GM13977 (cell line): ENCODE measurements at regions not wholly inside any gene's neighbourhood (a gene's known extent, or its start where the extent isn't known, plus 50 kb on each side); places are given as distances from the start of the nearest gene placed in this dataset.

Experiments used
- DNase-seq: peaks from one replicate; pipeline ENCODE4 v3.0.0; 2012; ENCODE audit warnings: low spot score
- in situ Hi-C: fragments of 300-500 bp; cut with MboI; formaldehyde crosslinking; loops from one replicate; pipeline ENCODE4 v1.12.0; 2022; ENCODE audit warnings: low sequenced_read_pairs, low pct_unique_long_range_greater_than_20kb, mixed read lengths, inconsistent platforms; ENCODE audit not compliant: unreplicated experiment
- TF ChIP-seq, protein P1 (sequence below): IDR thresholded peaks from 2 replicates; pipeline ENCODE4 v1.5.1; 2012; ENCODE audit warnings: mild to moderate bottlenecking, control low read depth; ENCODE audit not compliant: insufficient read depth; ENCODE audit errors: extremely low read depth, missing control alignments

DNA sequence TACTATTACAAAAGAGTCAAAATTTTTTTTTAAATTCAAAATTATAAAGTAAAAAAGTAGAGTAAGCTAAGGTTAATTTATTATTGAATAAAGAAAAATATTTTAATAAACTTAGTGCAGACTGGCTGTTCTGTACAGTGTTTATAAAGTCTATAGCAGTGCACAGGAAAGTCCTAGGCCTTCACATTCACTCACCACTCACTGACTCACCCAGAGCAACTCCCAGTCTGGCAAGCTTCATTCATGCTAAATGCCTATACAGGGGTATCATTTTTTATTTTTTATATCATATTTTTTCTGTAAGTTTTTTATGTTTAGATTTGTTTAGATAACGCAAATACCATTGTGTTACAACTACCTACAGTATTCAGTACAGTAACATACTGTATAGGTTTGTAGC lies 700.7 kb upstream of the GRAMD2B start:
- in situ Hi-C loops: no loop called here
- DNase-seq: no peak
- TF ChIP-seq, protein P1, sequence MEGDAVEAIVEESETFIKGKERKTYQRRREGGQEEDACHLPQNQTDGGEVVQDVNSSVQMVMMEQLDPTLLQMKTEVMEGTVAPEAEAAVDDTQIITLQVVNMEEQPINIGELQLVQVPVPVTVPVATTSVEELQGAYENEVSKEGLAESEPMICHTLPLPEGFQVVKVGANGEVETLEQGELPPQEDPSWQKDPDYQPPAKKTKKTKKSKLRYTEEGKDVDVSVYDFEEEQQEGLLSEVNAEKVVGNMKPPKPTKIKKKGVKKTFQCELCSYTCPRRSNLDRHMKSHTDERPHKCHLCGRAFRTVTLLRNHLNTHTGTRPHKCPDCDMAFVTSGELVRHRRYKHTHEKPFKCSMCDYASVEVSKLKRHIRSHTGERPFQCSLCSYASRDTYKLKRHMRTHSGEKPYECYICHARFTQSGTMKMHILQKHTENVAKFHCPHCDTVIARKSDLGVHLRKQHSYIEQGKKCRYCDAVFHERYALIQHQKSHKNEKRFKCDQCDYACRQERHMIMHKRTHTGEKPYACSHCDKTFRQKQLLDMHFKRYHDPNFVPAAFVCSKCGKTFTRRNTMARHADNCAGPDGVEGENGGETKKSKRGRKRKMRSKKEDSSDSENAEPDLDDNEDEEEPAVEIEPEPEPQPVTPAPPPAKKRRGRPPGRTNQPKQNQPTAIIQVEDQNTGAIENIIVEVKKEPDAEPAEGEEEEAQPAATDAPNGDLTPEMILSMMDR: no peak

DNA sequence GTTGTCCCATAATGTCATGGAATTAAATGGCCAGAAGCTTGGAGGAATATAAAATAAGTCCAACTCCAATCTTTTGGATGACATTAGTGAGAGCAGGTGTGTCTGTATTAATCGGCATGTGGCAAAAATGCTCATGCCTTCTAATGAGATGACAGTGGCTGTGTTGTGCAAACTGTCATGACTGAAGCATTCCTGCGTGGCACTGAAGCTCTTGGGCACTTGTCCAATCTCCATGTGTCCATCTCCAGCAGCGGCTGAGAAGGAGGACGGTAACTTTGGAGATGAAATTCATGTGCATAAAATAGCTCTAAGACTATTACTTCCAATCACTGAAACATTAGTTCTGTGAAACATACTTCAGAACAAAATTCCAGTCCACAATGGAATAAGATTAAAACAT lies 697.5 kb upstream of the GRAMD2B start:
- in situ Hi-C loops: no loop called here
- no peak for DNase-seq
- TF ChIP-seq, protein P1: no peak

- in situ Hi-C loops: no loop called here
- TF ChIP-seq, protein P1: no peak
- DNase-seq: no peak
Measured at GRCh38 chr5:125743939-125744338, 679.3 kb upstream of the GRAMD2B start.

DNA sequence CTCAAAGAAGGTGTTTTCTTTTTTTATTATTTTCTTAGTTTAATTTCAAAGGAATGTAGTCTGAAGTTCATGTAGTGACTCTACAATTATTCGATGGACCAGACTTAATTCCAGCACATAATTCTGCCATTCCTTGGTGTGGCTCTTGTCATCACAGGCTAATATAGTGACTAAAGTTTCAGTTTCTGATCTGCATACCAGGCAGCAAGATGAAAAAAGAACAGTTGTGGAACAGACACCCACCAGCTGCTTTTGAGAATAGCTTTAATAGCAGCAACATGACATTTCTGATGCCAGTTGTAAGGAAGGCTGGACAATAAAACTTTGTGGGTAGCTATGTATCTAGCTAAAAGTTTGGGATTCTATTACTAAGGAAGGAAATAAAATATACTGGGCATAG lies 676.3 kb upstream of the GRAMD2B start:
- TF ChIP-seq, protein P1: no peak
- in situ Hi-C loops: no loop called here
- DNase-seq: no peak

DNA sequence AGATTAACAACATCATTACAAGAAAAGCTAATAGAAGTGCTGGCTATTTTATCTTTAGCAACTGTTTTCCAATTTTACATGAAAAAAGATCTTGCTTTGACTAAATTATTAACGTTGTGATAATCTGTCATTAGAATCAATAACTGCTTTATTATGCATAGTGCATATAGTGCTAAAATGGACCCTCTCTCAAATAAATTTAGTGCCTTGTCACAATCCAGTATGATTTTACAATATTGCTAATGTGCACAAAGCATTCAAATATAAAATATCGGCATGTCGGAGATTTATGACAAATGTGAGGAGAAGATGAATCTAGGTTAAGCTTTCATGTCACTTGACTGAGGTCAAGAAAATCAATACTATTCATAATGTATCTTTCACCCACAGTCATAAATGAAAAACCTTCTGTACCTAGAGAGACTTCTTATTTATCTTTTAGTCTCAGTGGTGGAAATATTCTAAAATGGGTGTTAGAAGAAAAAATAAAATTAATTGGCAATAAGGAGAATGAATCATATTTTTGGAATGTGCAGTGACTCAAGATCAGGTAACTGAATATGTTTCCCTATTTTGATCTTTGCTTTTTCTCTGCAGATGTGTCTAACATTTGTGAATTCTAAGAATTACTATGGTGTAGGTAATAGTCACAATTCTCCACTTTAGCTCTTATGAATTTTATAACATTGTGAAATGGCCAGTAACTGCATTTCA lies 672.9 kb upstream of the GRAMD2B start:
- TF ChIP-seq, protein P1: no peak
- DNase-seq: no peak
- in situ Hi-C loops: no loop called here

DNA sequence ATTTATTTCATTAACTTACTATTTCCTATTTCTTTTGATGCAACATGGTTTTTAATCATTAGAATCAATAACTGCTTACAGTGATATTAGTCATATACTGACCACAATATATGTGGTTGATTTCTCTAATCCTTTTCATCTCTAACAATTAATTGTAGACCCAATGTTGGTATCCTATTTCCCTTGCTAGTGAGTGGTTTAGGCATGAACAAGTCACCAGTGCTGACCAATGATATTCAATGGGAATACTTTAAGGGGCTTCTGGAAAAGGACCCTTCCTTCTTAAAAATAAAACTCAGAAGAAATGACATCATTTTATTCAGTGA lies 672.4 kb upstream of the GRAMD2B start:
- in situ Hi-C loops: no loop called here
- TF ChIP-seq, protein P1: no peak
- no peak for DNase-seq
